ENCODE measurements at regions not wholly inside any gene's neighbourhood (a gene's known extent, or its start where the extent isn't known, plus 50 kb on each side); places are given as distances from the start of the nearest gene placed in this dataset.

DNA sequence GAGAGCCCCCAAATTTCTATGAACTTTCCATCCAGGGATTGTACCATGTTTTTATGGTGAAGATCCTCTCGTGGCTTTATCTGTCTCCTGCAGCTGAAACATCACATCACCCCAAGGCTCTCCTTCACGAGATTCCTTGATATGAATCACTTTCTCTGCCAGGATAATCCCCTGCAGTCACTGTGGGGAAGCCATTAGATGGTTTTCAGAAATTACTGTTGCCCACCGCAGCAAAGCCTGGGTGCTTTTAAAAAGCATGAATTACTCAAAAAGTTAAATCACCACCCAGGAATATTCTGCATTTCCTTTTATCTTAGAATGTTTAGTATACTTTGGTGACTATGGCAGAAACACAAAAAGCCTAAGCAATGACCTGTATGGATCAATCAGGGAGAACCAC, 428.4 kb upstream of the SLC14A2 start:
- Histone ChIP-seq H3K9me2 (ENCODE audit: insufficient read depth) (no peaks in the 10 kb centered on the region), H3K36me3 (ENCODE audit: control insufficient read depth in 1 of 2, insufficient read depth in 2 of 2, low read length in 2 of 2) (no peaks in the 10 kb centered on the region), H3K79me2 (ENCODE audit: insufficient read depth, low read length) (no peaks in the 10 kb centered on the region), H3K4me1 (ENCODE audit: control insufficient read depth in 1 of 2, insufficient read depth in 2 of 2, low read length in 2 of 2) (no peaks in the 10 kb centered on the region), H3K27ac (ENCODE audit: low read depth, low read length) (no peak overlapping the region), H2AFZ (ENCODE audit: low read depth, low read length, poor library complexity, severe bottlenecking) (no peak overlapping the region), H3K4me3 (replicated peaks in 1 of 2; ENCODE audit: low read depth in 1 of 2, low read length in 2 of 2) (no peak overlapping the region), H3K4me2 (ENCODE audit: low read length) (no peak overlapping the region), H3K27me3 (ENCODE audit: insufficient read depth, low read length) (no peaks in the 10 kb centered on the region), H4K20me1 (ENCODE audit: insufficient read depth) (no peaks in the 10 kb centered on the region), H3K9ac (ENCODE audit: low read length) (no peak overlapping the region), H3K9me3 (ENCODE audit: control insufficient read depth in 1 of 2, insufficient read depth in 1 of 2, low read depth in 1 of 2, low read length in 2 of 2) (peaks cover 0 to 17% of the 10 kb centered on the region in 2 experiments; a peak in 2 of 4 replicates)
- no TSS peak for BruUV-seq (replicated peaks)
- ChIA-PET POLR2A (no interaction called here), RAD21 (ENCODE audit: low non-redundant PET in 1 of 2, low total read pairs in 2 of 2, uncharacterized antibody in 2 of 2, unreplicated experiment in 2 of 2) (no interaction called here), CTCF (no interaction called here)
- DNase-seq (ENCODE audit: low read depth, low spot score) (no peak), ATAC-seq (no peak)
- TF ChIP-seq TCF7L2 (IDR thresholded peaks at IDR 0.05; ENCODE audit: borderline replicate concordance, extremely low read depth, insufficient read depth, insufficient read length) (no peak), POLR2A (IDR thresholded peaks at IDR 0.05; ENCODE audit: borderline replicate concordance, extremely low read depth, insufficient read depth, insufficient read length) (no peak), POLR2AphosphoS5 (IDR thresholded peaks at IDR 0.05; ENCODE audit: low read depth, low read length) (no peak), JUND (IDR thresholded peaks at IDR 0.05) (no peak), YY1 (IDR thresholded peaks at IDR 0.05; ENCODE audit: extremely low read depth, insufficient replicate concordance, low read depth, low read length) (no peak)
- TF ChIP-seq, protein P1, sequence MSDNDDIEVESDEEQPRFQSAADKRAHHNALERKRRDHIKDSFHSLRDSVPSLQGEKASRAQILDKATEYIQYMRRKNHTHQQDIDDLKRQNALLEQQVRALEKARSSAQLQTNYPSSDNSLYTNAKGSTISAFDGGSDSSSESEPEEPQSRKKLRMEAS (IDR thresholded peaks at IDR 0.05) = no peak
- TF ChIP-seq, protein P2, sequence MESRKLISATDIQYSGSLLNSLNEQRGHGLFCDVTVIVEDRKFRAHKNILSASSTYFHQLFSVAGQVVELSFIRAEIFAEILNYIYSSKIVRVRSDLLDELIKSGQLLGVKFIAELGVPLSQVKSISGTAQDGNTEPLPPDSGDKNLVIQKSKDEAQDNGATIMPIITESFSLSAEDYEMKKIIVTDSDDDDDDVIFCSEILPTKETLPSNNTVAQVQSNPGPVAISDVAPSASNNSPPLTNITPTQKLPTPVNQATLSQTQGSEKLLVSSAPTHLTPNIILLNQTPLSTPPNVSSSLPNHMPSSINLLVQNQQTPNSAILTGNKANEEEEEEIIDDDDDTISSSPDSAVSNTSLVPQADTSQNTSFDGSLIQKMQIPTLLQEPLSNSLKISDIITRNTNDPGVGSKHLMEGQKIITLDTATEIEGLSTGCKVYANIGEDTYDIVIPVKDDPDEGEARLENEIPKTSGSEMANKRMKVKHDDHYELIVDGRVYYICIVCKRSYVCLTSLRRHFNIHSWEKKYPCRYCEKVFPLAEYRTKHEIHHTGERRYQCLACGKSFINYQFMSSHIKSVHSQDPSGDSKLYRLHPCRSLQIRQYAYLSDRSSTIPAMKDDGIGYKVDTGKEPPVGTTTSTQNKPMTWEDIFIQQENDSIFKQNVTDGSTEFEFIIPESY (IDR thresholded peaks at IDR 0.05; ENCODE audit: extremely low read depth, insufficient replicate concordance, low read length) = no peak
- intact Hi-C loops (cut with micrococcal nuclease) = no loop called here

DNA sequence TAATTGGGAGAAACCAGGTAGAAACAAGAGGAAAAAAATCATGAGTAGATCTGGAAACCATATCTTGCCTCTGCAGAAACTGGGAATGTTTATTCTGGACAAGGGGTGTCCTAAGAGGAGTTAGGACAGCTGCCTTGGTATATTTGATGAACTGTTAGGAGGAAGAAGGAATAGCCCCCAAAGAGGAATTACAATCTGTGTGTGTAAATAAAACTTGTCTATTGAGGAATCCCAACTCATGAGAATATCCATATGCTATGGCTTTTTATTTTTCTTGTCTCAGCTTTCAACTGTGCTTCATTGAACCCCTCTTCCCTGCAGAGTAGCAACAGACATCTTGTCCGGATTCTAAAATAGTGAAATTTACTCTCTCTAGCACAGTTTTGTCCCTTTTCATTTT, 423.5 kb upstream of the SLC14A2 start:
- no TSS peak for BruUV-seq (replicated peaks)
- RAD21 ChIA-PET (ENCODE audit: low non-redundant PET in 1 of 2, low total read pairs in 2 of 2, uncharacterized antibody in 2 of 2, unreplicated experiment in 2 of 2) = no interaction called here
- no peak for ATAC-seq
- peaks cover 0 to 11% of the 10 kb centered on the region in 2 experiments; a peak in 2 of 4 replicates for H3K9me3 ChIP-seq (ENCODE audit: control insufficient read depth in 1 of 2, insufficient read depth in 1 of 2, low read depth in 1 of 2, low read length in 2 of 2)
- no peak overlapping the region for H3K9ac ChIP-seq (ENCODE audit: low read length)
- intact Hi-C loops (cut with micrococcal nuclease) = no loop called here
- no peaks in the 10 kb centered on the region for H3K27me3 ChIP-seq (ENCODE audit: insufficient read depth, low read length)
- no peaks in the 10 kb centered on the region for H3K9me2 ChIP-seq (ENCODE audit: insufficient read depth)
- H3K4me3 ChIP-seq (replicated peaks in 1 of 2; ENCODE audit: low read depth in 1 of 2, low read length in 2 of 2) = no peak overlapping the region
- no peak overlapping the region for H2AFZ ChIP-seq (ENCODE audit: low read depth, low read length, poor library complexity, severe bottlenecking)
- CTCF ChIA-PET = no interaction called here
- no peaks in the 10 kb centered on the region for H3K36me3 ChIP-seq (ENCODE audit: control insufficient read depth in 1 of 2, insufficient read depth in 2 of 2, low read length in 2 of 2)
- no peaks in the 10 kb centered on the region for H3K4me1 ChIP-seq (ENCODE audit: control insufficient read depth in 1 of 2, insufficient read depth in 2 of 2, low read length in 2 of 2)
- H3K79me2 ChIP-seq (ENCODE audit: insufficient read depth, low read length) = no peaks in the 10 kb centered on the region
- no peak overlapping the region for H3K4me2 ChIP-seq (ENCODE audit: low read length)
- DNase-seq (ENCODE audit: low read depth, low spot score) = no peak
- POLR2A ChIA-PET = no interaction called here
- no peaks in the 10 kb centered on the region for H4K20me1 ChIP-seq (ENCODE audit: insufficient read depth)
- no peak overlapping the region for H3K27ac ChIP-seq (ENCODE audit: low read depth, low read length)
- TF ChIP-seq, protein P3, sequence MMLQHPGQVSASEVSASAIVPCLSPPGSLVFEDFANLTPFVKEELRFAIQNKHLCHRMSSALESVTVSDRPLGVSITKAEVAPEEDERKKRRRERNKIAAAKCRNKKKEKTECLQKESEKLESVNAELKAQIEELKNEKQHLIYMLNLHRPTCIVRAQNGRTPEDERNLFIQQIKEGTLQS (IDR thresholded peaks at IDR 0.05) = no peak
- TF ChIP-seq, protein P1 (IDR thresholded peaks at IDR 0.05) = no peak
- TF ChIP-seq JUND (IDR thresholded peaks at IDR 0.05) (no peak), SRF (IDR thresholded peaks at IDR 0.05; ENCODE audit: low read depth) (no peak), ZNF274 (IDR thresholded peaks at IDR 0.05; ENCODE audit: low read depth, low read length) (no peak), ZFX (IDR thresholded peaks at IDR 0.05) (no peak), EGR1 (IDR thresholded peaks at IDR 0.05; ENCODE audit: low read depth) (no peak), EZH2phosphoT487 (IDR thresholded peaks at IDR 0.05; ENCODE audit: borderline replicate concordance) (no peak)
- TF ChIP-seq, protein P4, sequence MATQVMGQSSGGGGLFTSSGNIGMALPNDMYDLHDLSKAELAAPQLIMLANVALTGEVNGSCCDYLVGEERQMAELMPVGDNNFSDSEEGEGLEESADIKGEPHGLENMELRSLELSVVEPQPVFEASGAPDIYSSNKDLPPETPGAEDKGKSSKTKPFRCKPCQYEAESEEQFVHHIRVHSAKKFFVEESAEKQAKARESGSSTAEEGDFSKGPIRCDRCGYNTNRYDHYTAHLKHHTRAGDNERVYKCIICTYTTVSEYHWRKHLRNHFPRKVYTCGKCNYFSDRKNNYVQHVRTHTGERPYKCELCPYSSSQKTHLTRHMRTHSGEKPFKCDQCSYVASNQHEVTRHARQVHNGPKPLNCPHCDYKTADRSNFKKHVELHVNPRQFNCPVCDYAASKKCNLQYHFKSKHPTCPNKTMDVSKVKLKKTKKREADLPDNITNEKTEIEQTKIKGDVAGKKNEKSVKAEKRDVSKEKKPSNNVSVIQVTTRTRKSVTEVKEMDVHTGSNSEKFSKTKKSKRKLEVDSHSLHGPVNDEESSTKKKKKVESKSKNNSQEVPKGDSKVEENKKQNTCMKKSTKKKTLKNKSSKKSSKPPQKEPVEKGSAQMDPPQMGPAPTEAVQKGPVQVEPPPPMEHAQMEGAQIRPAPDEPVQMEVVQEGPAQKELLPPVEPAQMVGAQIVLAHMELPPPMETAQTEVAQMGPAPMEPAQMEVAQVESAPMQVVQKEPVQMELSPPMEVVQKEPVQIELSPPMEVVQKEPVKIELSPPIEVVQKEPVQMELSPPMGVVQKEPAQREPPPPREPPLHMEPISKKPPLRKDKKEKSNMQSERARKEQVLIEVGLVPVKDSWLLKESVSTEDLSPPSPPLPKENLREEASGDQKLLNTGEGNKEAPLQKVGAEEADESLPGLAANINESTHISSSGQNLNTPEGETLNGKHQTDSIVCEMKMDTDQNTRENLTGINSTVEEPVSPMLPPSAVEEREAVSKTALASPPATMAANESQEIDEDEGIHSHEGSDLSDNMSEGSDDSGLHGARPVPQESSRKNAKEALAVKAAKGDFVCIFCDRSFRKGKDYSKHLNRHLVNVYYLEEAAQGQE (IDR thresholded peaks at IDR 0.05; ENCODE audit: low read depth) = no peak
